Kidney (tissue), 13 donors: ENCODE measurements at regions not wholly inside any gene's neighbourhood (a gene's known extent, or its start where the extent isn't known, plus 50 kb on each side); places are given as distances from the start of the nearest gene placed in this dataset.

Experiments used
- DNase-seq, 5 donors: peaks; one replicate each; pipeline ENCODE4 v3.0.0-alpha.2; 2013 to 2020
- FAIRE-seq: peaks from 2 replicates; lab custom pipeline; 2012; peaks lifted over from hg19 to GRCh38; lab: Jason Lieb, UNC
- H3K27ac ChIP-seq, 2 donors: one replicate each; pipeline ENCODE4 v1.7.0; 2013; ENCODE audit warnings: low read depth in 2 of 2, low read length in 2 of 2, inconsistent platforms in 1 of 2
- H3K27me3 ChIP-seq: one replicate; pipeline ENCODE4 v1.7.1; 2013; ENCODE audit warnings: low read length, inconsistent platforms; ENCODE audit not compliant: control insufficient read depth, insufficient read depth
- H3K36me3 ChIP-seq, 3 donors: one replicate each; pipeline versions ENCODE4 v1.7.0 to v1.7.1; 2013; ENCODE audit warnings: low read length in 3 of 3, control low read depth in 1 of 3, inconsistent platforms in 1 of 3; ENCODE audit not compliant: insufficient read depth in 3 of 3, control insufficient read depth in 2 of 3
- H3K4me1 ChIP-seq, 3 donors: one replicate each; pipeline versions ENCODE4 v1.7.0 to v1.7.1; 2013; ENCODE audit warnings: low read length in 3 of 3, inconsistent platforms in 1 of 3, low read depth in 1 of 3; ENCODE audit not compliant: control insufficient read depth in 2 of 3, insufficient read depth in 2 of 3
- H3K4me3 ChIP-seq, 3 donors: one replicate each; pipeline versions ENCODE4 v1.7.0 to v1.8.1; 2013; ENCODE audit warnings: low read length in 3 of 3, control low read depth in 1 of 3, inconsistent platforms in 1 of 3
- H3K9ac ChIP-seq, 3 donors: one replicate each; pipeline versions ENCODE4 v1.7.0 to v1.7.1; 2013; ENCODE audit warnings: low read length in 3 of 3, control low read depth in 1 of 3, inconsistent platforms in 1 of 3
- H3K9me3 ChIP-seq, 3 donors: one replicate each; pipeline versions ENCODE4 v1.7.0 to v1.7.1; 2013; ENCODE audit warnings: low read length in 3 of 3, control low read depth in 1 of 3, inconsistent platforms in 1 of 3; ENCODE audit not compliant: control insufficient read depth in 2 of 3, insufficient read depth in 1 of 3
- intact Hi-C: fragments of 100-400 bp; cut with DNase I; formaldehyde crosslinking; loops from one replicate; pipeline ENCODE4 v1.11.1; 2022
- TF ChIP-seq, protein P1 (sequence below): IDR thresholded peaks from 3 replicates; pipeline ENCODE4 v1.5.1; 2012; ENCODE audit warnings: mild to moderate bottlenecking, moderate library complexity, borderline replicate concordance; ENCODE audit not compliant: insufficient read depth; ENCODE audit errors: extremely low read depth
- donor health status: control.
- donor health status: control.
- donor health status: control.
- donor health status: control.
- donor health status: control.
- donor health status: DM: yes; HTN: yes; CAD: no.
- donor health status: Normal renal cell carcinoma (clear cell type).

DNA sequence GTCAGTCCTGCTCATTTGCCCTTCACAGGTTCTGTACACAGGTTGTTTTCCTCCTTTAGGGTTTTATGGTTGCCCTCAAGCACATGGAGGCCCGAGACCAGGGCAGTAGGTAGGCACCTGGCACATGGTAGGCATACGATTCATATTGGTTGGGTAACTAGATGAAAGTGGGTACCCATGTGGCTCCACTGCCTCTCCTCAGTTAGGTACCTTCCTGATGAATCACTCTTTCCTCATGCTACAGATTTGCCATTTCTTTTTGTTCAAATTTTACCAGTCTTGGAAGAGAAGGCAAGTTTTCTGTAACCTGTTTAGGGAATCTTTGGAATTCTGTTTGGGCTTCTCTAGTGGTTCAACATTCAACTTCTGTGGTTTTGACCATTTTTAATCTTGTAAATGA, 121.3 kb downstream of the FHIP1A start:
- H3K27me3 ChIP-seq = no peaks in the 10 kb centered on the region
- H3K4me3 ChIP-seq = no peak overlapping the region
- DNase-seq (no peak), FAIRE-seq (no peak)
- no peaks in the 10 kb centered on the region for H3K9me3 ChIP-seq
- H3K36me3 ChIP-seq = no peaks in the 10 kb centered on the region
- no peak overlapping the region for H3K27ac ChIP-seq
- intact Hi-C loops = no loop called here
- H3K9ac ChIP-seq = no peak overlapping the region
- TF ChIP-seq, protein P1, sequence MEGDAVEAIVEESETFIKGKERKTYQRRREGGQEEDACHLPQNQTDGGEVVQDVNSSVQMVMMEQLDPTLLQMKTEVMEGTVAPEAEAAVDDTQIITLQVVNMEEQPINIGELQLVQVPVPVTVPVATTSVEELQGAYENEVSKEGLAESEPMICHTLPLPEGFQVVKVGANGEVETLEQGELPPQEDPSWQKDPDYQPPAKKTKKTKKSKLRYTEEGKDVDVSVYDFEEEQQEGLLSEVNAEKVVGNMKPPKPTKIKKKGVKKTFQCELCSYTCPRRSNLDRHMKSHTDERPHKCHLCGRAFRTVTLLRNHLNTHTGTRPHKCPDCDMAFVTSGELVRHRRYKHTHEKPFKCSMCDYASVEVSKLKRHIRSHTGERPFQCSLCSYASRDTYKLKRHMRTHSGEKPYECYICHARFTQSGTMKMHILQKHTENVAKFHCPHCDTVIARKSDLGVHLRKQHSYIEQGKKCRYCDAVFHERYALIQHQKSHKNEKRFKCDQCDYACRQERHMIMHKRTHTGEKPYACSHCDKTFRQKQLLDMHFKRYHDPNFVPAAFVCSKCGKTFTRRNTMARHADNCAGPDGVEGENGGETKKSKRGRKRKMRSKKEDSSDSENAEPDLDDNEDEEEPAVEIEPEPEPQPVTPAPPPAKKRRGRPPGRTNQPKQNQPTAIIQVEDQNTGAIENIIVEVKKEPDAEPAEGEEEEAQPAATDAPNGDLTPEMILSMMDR = no peak
- H3K4me1 ChIP-seq = no peaks in the 10 kb centered on the region

DNA sequence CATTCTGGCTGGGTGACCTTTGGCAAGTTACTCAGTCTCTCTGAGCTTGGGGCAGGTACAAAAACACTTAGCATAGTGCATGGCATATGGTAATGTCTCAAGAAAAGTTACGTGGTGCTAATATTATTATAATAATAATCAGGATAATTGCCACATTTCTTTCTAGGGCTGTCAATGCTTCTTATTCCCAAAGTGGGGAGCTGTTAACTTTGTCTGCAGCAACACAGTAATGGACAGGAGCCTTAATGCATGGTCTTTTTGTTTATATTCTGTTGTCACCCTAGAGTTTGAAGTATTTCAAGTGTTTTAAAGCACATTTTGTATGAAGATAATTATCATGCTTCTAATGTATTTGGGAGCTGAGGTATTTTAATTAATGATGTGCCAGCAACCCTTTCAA, 121.8 kb downstream of the FHIP1A start:
- H3K4me3 ChIP-seq = no peak overlapping the region
- intact Hi-C loops = no loop called here
- H3K27ac ChIP-seq = no peak overlapping the region
- no peak overlapping the region for H3K9ac ChIP-seq
- H3K27me3 ChIP-seq = no peaks in the 10 kb centered on the region
- no peak for FAIRE-seq
- no peaks in the 10 kb centered on the region for H3K4me1 ChIP-seq
- no peak for DNase-seq
- TF ChIP-seq, protein P1 = no peak
- no peaks in the 10 kb centered on the region for H3K36me3 ChIP-seq
- no peaks in the 10 kb centered on the region for H3K9me3 ChIP-seq

DNA sequence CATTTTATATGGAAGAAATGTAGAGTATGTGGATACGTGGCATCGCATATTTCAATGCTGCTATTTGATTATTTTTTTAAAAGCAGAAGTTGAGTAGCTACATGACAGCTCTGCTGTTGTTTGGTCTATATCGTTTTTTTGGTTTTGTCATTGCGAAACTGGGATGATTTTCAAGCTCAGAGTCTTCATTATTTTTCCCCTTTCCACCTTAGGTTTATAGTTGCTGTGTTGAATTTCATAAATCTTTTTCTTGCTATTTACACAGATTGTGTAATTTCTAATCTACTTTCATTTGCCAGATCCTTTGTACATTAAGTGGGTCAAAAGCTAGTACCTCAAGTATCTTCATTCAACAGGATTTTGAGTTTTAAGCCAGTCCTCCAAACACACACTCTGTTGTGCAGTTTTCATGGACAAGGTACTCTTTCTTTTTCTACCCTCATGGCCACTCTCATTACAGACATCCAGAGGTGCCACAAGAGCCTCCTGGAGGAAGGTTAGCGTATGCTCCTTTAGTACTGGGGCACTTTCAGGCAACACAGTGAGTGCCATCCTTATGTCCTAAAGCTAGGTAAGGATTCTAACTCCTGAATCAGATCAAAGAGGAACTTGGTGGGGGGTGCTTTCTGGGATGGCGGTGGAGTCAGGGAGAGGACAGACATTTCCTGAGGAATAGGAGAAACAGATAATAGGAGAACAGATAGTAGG, 123.2 kb downstream of the FHIP1A start:
- DNase-seq (no peak), FAIRE-seq (no peak)
- TF ChIP-seq, protein P1 = no peak
- no peaks in the 10 kb centered on the region for H3K4me1 ChIP-seq
- no peaks in the 10 kb centered on the region for H3K27me3 ChIP-seq
- no peak overlapping the region for H3K4me3 ChIP-seq
- H3K27ac ChIP-seq = no peak overlapping the region
- H3K36me3 ChIP-seq = no peaks in the 10 kb centered on the region
- no peak overlapping the region for H3K9ac ChIP-seq
- intact Hi-C loops = no loop called here
- H3K9me3 ChIP-seq = no peaks in the 10 kb centered on the region

DNA sequence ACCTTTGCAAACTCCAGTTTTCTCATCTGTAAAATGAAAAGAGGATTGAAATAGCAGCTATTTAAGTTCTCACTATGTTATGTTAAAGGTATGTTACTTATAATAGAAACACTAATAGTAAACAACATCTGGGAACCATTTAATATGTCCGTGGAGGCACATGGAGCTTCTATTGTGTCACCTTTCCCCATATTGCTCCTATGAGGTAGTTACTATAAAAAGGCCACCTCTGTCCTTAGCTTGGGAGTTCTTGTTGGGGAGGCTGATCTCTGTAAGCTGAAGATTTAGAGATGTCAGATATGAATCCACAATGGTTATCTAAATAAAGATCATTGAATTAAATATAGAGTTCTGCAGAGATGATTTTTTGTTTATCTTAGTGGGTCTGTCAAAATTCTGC, 125.2 kb downstream of the FHIP1A start:
- Histone ChIP-seq H3K27me3 (no peaks in the 10 kb centered on the region), H3K4me1 (no peaks in the 10 kb centered on the region), H3K27ac (no peak overlapping the region), H3K9ac (no peak overlapping the region), H3K4me3 (no peak overlapping the region), H3K9me3 (no peaks in the 10 kb centered on the region), H3K36me3 (no peaks in the 10 kb centered on the region)
- intact Hi-C loops = no loop called here
- no peak for DNase-seq
- TF ChIP-seq, protein P1 = no peak
- no peak for FAIRE-seq
